ENCODE measurements at regions not wholly inside any gene's neighbourhood (a gene's known extent, or its start where the extent isn't known, plus 50 kb on each side); places are given as distances from the start of the nearest gene placed in this dataset.

DNA sequence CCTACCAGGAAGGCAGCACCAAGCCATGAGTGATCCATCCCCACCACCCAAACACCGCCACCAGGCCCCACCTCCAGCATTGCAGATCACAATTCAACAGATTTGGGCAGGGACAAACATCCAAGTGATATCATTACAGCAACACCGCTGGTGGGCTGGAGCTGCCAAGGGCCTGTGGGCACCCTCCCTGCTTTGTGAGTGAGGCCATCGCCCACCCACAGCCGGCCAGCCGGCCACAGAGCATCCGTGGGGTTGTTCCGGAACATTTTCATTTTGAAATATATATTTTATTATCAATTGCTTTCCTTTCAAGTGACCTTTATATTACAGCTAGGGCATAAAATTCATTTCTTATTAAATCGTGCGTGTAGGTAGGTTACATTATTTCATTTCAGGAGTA, 286.0 kb upstream of the CDH4 start:
- no peaks in the 10 kb centered on the region for H3K9me3 ChIP-seq (ENCODE audit: control insufficient read depth, insufficient read depth, low read depth, low read length)
- no peak overlapping the region for H3K4me3 ChIP-seq (ENCODE audit: low read depth, low read length)
- no peak for TF ChIP-seq ZNF394 (tag by site-specific recombination; IDR thresholded peaks at IDR 0.05; ENCODE audit: borderline replicate concordance)
- TF ChIP-seq ZNF747 (tag by site-specific recombination; IDR thresholded peaks at IDR 0.05): no peak
- TF ChIP-seq EGR2 (tag by site-specific recombination; IDR thresholded peaks at IDR 0.05; ENCODE audit: low read depth): no peak
- TF ChIP-seq ZNF2 (tag by site-specific recombination; IDR thresholded peaks at IDR 0.05): no peak
- no peak for TF ChIP-seq ZNF521 (tag by site-specific recombination; IDR thresholded peaks at IDR 0.05)
- TF ChIP-seq ZNF514 (tag by site-specific recombination; IDR thresholded peaks at IDR 0.05): no peak
- no peak for TF ChIP-seq ZBTB7A (tag by site-specific recombination; IDR thresholded peaks at IDR 0.05; ENCODE audit: low read depth)
- TF ChIP-seq OVOL3 (tag by site-specific recombination; IDR thresholded peaks at IDR 0.05): no peak
- TF ChIP-seq, protein P1, sequence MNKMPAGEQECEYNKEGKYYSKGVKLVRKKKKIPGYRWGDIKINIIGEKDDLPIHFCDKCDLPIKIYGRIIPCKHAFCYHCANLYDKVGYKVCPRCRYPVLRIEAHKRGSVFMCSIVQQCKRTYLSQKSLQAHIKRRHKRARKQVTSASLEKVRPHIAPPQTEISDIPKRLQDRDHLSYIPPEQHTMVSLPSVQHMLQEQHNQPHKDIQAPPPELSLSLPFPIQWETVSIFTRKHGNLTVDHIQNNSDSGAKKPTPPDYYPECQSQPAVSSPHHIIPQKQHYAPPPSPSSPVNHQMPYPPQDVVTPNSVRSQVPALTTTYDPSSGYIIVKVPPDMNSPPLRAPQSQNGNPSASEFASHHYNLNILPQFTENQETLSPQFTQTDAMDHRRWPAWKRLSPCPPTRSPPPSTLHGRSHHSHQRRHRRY (tag by site-specific recombination; IDR thresholded peaks at IDR 0.05): no peak
- no peak for TF ChIP-seq ZNF354C (tag by site-specific recombination; IDR thresholded peaks at IDR 0.05; ENCODE audit: borderline replicate concordance, low read depth)
- TF ChIP-seq ZNF629 (tag by site-specific recombination; IDR thresholded peaks at IDR 0.05): no peak
- TF ChIP-seq ZNF24 (tag by site-specific recombination; IDR thresholded peaks at IDR 0.05): no peak
- TF ChIP-seq ZNF560 (tag by site-specific recombination; IDR thresholded peaks at IDR 0.05; ENCODE audit: borderline replicate concordance): no peak
- no peak for TF ChIP-seq ZNF266 (tag by site-specific recombination; IDR thresholded peaks at IDR 0.05; ENCODE audit: low read depth)
- no peak for TF ChIP-seq ZNF626 (tag by site-specific recombination; IDR thresholded peaks at IDR 0.05)
- TF ChIP-seq ZNF416 (tag by site-specific recombination; IDR thresholded peaks at IDR 0.05): no peak
- no peak for TF ChIP-seq ZNF707 (tag by site-specific recombination; IDR thresholded peaks at IDR 0.05)
- TF ChIP-seq ZBTB21 (tag by site-specific recombination; IDR thresholded peaks at IDR 0.05): no peak
- no peak for TF ChIP-seq SP7 (tag by site-specific recombination; IDR thresholded peaks at IDR 0.05)
- H3K27ac ChIP-seq (ENCODE audit: extremely low read depth, low read depth, low read length): no peak overlapping the region
- POLR2A ChIA-PET: no interaction called here
- no peaks in the 10 kb centered on the region for H3K4me1 ChIP-seq (ENCODE audit: control insufficient read depth, insufficient read depth, low read length)
- CTCF ChIA-PET: interaction anchor here (0.6 kb wide), 1 partner anchor 113 kb away, joined by 3 read pairs; no protein-coding TSS in a partner anchor
- no peaks in the 10 kb centered on the region for H3K36me3 ChIP-seq (ENCODE audit: control insufficient read depth in 2 of 2, insufficient read depth in 1 of 2, low read length in 2 of 2)

- H3K4me1 ChIP-seq (ENCODE audit: control insufficient read depth, insufficient read depth, low read length): no peaks in the 10 kb centered on the region
- no peak overlapping the region for H3K4me3 ChIP-seq (ENCODE audit: low read depth, low read length)
- POLR2A ChIA-PET: no interaction called here
- CTCF ChIA-PET: no interaction called here
- no peak for TF ChIP-seq ZNF394 (tag by site-specific recombination; IDR thresholded peaks at IDR 0.05; ENCODE audit: borderline replicate concordance)
- H3K36me3 ChIP-seq (ENCODE audit: control insufficient read depth in 2 of 2, insufficient read depth in 1 of 2, low read length in 2 of 2): no peaks in the 10 kb centered on the region
- no peaks in the 10 kb centered on the region for H3K9me3 ChIP-seq (ENCODE audit: control insufficient read depth, insufficient read depth, low read depth, low read length)
- H3K27ac ChIP-seq (ENCODE audit: extremely low read depth, low read depth, low read length): no peak overlapping the region
These were observed 285.3 kb upstream of the CDH4 start for GRCh38 chr20:60966766-60967165.

DNA sequence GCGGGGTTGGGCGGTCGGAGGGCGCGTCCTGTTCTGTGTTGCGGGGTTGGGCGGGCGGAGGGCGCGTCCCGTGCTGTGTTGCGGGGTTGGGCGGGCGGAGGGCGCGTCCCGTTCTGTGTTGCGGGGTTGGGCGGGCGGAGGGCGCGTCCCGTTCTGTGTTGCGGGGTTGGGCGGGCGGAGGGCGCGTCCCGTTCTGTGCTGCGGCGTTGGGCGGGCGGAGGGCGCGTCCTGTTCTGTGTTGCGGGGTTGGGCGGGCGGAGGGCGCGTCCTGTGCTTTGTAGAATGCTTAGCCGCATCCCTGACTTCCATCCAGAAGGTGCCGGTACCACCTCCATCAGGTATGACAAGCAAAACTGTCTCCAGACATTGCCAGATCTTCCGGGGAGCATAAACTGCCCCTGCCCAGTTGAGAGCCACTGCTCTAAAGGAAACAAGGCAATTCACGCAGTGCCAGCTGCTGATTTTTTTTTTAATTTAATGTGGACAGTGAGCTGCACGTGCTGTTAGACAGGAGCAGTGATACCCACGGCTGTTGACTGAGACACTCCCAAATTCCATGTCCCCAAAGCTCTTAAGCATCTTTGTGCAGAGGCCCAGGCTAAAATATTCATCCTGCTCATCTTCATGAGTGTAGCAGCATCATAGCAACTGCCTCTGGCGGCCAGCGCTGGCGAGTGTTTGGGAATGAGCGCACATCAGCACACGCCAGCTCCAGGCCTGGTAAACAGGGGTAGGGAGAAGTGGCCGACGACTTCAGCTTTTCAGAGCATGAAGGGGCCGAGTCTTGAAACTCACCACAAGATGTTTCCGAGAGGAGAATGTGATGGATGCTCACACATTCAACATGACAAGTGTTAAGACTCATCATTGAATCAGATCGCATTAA, 284.4 kb upstream of the CDH4 start:
- H3K9me3 ChIP-seq (ENCODE audit: control insufficient read depth, insufficient read depth, low read depth, low read length): no peaks in the 10 kb centered on the region
- POLR2A ChIA-PET: no interaction called here
- CTCF ChIA-PET: no interaction called here
- no peaks in the 10 kb centered on the region for H3K4me1 ChIP-seq (ENCODE audit: control insufficient read depth, insufficient read depth, low read length)
- H3K4me3 ChIP-seq (ENCODE audit: low read depth, low read length): no peak overlapping the region
- H3K36me3 ChIP-seq (ENCODE audit: control insufficient read depth in 2 of 2, insufficient read depth in 1 of 2, low read length in 2 of 2): no peaks in the 10 kb centered on the region
- H3K27ac ChIP-seq (ENCODE audit: extremely low read depth, low read depth, low read length): no peak overlapping the region
- TF ChIP-seq ZNF677 (tag by site-specific recombination; IDR thresholded peaks at IDR 0.05): no peak
- TF ChIP-seq BCL11B (tag by site-specific recombination; IDR thresholded peaks at IDR 0.05; ENCODE audit: low read depth): no peak
- TF ChIP-seq, protein P2, sequence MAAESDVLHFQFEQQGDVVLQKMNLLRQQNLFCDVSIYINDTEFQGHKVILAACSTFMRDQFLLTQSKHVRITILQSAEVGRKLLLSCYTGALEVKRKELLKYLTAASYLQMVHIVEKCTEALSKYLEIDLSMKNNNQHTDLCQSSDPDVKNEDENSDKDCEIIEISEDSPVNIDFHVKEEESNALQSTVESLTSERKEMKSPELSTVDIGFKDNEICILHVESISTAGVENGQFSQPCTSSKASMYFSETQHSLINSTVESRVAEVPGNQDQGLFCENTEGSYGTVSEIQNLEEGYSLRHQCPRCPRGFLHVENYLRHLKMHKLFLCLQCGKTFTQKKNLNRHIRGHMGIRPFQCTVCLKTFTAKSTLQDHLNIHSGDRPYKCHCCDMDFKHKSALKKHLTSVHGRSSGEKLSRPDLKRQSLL (tag by site-specific recombination; IDR thresholded peaks at IDR 0.05): no peak
- TF ChIP-seq ZBTB44 (tag by site-specific recombination; IDR thresholded peaks at IDR 0.05): no peak
- no peak for TF ChIP-seq ZNF416 (tag by site-specific recombination; IDR thresholded peaks at IDR 0.05)
- no peak for TF ChIP-seq ZNF311 (tag by site-specific recombination; IDR thresholded peaks at IDR 0.05; ENCODE audit: borderline replicate concordance)
- no peak for TF ChIP-seq ZNF555 (tag by site-specific recombination; conservative IDR thresholded peaks at IDR 0.05)

All from HEK293 (cell line).